GM12872 (cell line): ENCODE measurements at regions not wholly inside any gene's neighbourhood (a gene's known extent, or its start where the extent isn't known, plus 50 kb on each side); places are given as distances from the start of the nearest gene placed in this dataset.
A peak's percentile ranks its signal among the peaks of the same experiment; 100 is the strongest.

Experiments
- TF ChIP-seq, protein P1 (sequence below): IDR thresholded peaks from 3 replicates; pipeline ENCODE4 v1.5.1; 2011; ENCODE audit warnings: low read depth, mild to moderate bottlenecking, low read length, moderate library complexity; ENCODE audit not compliant: insufficient read depth

DNA sequence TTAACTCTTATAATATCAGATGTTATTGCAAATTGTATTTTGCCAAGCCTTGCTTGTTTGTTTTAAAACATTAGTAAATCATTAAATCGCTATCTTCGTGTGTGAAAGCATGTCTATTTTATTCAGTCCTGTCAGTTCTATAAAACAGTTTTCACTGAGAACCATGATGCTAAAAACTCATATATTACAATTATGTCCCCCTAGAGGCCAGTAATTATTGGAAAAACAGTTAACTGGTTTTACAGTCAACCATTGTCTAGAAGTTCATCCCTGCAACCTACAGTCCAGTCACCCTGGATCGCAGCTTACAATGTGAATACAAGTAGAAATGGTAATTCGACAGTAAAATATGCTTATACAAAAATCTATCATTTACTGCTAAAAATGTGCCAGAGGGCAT is 311.5 kb upstream of the ROBO2 start:
- TF ChIP-seq, protein P1, sequence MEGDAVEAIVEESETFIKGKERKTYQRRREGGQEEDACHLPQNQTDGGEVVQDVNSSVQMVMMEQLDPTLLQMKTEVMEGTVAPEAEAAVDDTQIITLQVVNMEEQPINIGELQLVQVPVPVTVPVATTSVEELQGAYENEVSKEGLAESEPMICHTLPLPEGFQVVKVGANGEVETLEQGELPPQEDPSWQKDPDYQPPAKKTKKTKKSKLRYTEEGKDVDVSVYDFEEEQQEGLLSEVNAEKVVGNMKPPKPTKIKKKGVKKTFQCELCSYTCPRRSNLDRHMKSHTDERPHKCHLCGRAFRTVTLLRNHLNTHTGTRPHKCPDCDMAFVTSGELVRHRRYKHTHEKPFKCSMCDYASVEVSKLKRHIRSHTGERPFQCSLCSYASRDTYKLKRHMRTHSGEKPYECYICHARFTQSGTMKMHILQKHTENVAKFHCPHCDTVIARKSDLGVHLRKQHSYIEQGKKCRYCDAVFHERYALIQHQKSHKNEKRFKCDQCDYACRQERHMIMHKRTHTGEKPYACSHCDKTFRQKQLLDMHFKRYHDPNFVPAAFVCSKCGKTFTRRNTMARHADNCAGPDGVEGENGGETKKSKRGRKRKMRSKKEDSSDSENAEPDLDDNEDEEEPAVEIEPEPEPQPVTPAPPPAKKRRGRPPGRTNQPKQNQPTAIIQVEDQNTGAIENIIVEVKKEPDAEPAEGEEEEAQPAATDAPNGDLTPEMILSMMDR = no peak

DNA sequence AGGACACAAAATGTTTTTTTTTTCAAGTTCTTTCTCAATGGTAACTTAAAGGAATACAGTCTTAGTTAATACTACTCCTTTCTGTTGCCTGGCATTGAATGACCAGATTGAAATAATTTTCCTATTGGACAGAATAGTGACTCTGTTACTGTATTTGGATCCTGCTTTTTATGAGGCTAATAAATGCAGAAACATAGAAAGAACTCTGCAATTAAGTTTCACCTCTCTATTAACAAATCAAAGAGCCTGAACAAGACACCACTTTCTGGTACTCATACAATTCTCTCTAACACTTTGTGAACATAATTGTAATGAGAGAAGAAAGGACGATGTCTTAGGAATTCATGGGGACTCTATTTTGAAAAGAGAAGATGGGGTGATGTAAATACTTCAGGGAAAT is 308.4 kb upstream of the ROBO2 start:
- TF ChIP-seq, protein P1 = no peak

DNA sequence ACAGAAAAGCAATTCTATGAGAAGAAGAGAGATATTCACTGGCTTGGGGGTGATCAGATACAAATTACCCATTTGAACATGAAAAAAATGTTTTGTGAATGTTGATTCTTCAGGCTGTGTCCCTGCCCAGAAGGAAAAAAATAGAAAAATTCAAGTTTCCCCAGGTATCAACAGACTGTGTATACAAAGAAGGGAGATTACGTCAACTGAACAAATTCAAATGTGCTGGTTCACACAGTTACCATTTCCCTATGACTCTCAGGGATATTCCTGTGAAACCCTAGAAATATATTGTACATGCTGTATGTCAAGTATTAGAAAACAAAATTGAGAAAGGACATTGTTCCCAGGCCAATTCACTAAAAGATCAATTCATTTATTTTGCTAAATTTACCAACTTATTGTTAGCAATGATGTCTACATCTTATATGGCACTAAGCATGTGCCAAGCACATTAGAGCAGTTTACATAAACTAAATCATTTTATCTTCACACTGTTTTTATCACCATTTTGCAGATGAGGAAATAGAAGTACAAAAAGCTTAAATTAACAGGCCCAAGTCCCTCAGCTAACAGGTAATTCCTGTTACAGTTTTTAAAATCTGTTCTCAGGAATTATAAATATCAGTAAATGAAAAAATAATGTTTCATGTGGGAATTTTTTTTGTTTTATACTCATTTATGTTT is 306.7 kb upstream of the ROBO2 start:
- TF ChIP-seq, protein P1 = no peak

DNA sequence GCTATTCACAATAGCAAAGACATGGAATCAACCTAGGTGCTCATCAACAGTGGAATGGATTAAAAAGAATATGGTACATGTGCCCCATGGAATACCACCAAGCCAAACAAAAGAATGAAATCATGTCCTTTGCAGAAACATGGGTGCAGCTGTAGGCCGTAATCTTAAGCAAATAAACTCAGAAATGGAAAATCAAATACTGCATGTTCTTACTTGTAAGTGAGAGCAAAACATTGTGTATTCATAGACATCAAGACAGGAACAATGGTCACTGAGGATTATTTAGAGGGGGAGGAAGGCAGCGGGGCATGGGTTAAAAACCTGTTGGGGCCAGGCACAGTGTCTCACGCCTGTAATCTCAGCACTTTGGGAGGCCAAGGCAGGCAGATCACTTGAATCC is 304.7 kb upstream of the ROBO2 start:
- TF ChIP-seq, protein P1 = no peak

DNA sequence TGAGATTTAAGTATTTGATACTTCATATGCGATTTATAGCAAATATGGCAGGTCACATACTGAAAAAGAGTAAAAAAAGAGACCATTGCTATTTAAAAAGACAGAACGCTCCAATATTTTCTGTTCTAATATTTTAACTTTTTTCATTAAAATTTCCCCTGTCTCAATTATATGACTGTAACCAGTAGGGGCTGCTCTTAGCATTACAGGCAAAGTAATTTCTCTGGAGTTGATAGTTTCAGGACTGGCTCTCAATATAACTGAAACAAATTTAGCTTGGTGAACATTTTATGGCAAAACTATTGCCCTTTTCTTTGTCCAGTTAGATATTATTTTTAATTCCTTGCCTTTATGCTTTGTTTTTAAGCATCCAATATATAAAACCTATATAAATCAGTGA is 286.3 kb upstream of the ROBO2 start:
- TF ChIP-seq, protein P1 = peak; percentile 15; the same call in 1 of the 3 replicates

DNA sequence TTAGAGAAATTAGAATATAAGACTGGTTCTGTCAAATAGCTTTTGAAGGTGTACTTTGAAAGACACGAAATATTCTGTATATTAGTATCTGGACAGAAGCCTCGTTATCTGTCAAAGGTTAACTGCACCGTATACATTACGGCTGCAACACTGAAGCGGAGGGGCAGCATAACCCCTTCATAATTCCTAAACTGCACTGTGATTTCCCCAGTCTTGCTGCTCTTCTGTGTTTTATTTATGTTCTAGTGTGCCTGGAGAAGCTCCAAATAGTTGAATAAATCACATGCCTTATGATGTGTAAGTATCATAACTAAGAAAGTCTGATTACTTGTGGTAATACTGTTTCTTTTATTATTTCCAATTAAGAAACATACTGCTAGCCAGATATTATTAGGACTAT is 285.7 kb upstream of the ROBO2 start:
- TF ChIP-seq, protein P1 = no peak

DNA sequence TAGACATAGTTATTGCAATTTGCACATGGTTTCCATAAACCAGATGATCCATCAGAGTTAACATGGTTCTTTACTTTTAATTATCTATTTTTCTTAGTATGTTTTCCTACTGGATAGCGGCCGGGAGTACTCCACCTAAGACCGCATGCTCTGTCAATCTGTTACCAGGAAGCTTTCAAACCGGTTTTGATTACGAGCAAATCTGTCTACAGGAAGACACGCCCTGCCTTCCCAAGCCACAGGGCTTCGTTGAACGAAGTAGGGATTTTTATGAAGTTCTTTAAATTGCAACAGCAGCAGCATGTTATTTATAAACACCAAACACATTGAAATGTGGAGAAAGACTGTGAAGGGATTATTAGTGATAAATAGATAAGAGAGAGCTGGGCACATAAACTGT is 283.3 kb upstream of the ROBO2 start:
- TF ChIP-seq, protein P1 = no peak
